HG03025 (cell line): ENCODE measurements at regions not wholly inside any gene's neighbourhood (a gene's known extent, or its start where the extent isn't known, plus 50 kb on each side); places are given as distances from the start of the nearest gene placed in this dataset.

ENCODE experiments used
- ATAC-seq: cut with Tn5 transposase; IDR thresholded peaks from one replicate; pipeline ENCODE4 v1.9.1; 2021; ENCODE audit warnings: mild to moderate bottlenecking, moderate library complexity; ENCODE audit not compliant: unreplicated experiment, low FRiP score

DNA sequence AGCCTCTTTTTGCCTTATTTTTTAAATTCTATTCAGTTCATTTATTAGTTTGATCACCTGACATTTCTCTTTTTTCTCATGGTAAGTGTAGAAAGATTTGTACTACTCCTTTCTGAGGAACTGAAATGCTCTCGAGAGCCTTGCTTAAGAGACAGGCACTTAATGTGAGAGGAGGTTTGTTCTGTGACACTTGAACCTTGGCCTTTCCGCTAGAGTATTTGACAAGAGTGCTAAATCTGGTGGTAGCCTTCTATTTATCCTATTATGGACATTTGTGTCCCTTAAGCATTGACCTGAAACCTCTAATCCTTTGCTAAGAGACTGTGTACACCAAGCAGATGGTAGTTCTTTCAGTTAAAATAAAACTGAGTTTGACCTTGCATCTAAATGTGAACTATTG is 805.0 kb upstream of the PTPRD start:
- no peak for ATAC-seq

DNA sequence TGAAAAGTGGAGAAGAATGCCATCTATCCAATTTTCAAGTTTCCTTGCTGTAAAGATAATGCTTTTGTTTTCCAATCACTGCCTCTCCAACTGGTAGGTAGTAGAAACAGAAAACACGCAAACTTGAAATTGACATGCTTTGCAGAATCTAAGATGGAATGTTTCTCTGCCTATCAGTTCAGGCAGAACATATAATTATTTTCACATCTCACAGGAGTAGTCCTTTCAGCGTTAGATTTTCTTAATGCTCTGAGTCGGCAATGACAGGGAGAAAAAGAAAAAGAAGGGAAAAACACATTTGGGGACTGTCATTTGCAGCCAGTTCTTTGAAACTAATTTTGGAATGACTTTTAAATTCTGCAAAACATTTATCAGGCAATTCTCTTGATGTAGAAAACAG is 818.7 kb upstream of the PTPRD start:
- ATAC-seq, result no peak

DNA sequence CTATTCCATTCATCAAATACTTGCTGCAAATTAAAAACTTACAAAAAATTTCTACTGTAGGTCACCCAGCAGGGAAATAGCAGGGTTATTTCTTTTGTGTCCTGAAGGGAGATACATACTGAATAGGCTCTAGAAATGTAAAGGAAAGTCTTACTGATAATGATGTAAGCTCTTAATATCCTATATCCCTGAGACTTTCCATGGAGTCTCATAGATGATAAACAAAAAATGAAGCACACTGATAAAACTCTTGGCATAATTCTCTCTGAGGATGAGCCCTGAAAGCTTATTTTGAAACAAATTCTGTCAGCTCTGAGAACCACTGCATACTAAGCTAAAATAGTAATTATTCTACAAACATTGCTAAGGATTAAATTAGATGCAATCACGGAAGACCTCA is 819.6 kb upstream of the PTPRD start:
- ATAC-seq, result no peak

DNA sequence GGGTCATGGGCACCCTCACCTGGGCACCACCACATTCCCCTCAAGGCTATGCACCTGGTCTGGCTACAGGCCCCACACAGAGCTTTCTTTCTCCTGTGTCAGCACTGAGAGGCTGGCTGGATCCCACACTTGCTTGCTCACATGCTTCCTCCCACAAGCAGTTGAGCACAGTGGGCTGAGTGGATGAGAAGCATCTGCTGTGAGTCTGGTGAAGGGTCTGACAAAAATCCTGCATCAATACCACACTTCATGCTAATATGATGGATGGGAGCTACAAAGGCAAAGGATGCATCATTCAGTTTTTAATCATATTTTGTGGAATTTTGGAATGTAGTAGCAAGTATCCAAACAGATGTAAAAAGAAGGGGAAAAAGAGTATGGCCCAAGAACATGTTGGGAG is 830.8 kb upstream of the PTPRD start:
- no peak for ATAC-seq

DNA sequence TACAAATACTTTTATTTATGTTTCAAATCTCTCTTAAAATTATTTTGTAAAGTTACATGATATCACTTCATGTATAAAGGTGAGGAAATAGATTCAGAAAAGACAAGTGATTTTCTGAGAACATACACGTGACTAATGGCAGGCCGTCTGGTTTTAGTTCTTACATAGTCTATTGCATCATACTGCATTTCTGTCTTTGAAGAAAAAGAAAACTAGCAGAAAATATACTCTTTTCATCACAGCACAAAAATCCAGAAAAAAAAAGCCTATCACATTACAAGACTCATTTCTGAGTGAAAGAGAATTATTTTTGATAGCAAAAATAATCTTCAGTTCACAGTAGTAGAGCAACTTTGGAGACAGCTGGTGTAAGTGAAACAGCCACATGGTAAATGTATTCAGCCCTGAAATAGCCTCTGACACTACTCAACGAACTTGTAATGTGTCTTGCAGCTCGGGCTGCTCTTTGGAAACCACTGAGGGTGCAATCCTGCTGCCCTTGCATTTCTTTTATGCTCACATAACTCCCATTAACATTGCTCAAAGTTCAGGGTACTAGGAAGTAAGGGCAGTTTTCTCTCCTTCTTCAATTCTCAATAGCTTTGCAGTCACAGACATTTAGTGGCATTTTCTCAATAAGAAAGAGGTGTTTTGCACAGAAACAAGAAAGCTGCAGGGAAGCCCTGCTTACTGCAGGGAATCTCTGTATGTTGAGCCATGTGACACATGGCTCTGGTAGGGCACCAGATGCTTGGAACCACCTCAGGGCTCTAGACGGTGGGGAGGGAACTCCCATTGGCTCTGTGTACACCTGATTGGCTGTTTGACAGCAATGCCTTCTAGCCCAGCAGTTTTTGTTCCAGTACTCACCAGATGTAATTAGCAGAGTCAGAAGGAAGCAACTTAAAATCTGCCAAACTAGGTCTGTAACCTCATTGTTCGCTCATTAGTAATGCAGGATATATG is 845.3 kb upstream of the PTPRD start:
- ATAC-seq, result no peak

DNA sequence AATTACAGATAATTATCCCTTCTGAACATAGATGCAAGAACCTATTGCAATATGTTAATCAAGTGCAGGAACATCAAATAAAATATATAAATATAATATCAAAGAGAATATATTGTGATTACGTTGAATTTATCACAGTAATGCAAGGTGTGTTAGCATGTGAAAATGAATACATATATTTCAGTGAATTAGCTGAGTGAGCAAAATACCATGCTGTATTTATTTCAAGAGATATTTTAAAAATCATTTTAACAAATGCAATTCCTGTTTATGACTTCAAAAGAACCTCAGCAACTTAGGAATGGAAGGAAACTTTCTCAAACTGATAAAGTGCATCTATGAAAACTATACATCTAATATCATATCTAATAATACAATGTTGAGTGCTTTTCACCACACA is 856.9 kb upstream of the PTPRD start:
- ATAC-seq, result no peak

DNA sequence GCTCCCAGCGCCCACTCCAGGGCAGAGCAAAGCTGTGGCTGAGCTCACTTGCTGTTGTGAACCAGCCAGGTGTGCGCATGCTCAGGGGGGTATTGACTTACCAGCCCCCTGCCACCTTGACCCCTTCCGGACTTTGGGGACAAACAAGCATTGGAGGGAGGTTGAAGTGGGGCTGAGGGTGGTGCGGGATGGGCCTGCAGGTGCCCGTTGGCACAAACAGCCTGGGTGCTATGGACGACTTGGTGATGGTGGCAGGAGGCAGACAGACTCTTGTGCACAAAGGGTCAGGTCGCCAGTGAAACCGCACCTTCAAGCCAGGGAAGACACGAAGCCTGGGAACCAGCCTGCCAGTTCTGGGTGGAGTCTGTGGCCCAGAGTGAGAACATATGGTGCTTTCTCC is 858.5 kb upstream of the PTPRD start:
- ATAC-seq, result no peak

DNA sequence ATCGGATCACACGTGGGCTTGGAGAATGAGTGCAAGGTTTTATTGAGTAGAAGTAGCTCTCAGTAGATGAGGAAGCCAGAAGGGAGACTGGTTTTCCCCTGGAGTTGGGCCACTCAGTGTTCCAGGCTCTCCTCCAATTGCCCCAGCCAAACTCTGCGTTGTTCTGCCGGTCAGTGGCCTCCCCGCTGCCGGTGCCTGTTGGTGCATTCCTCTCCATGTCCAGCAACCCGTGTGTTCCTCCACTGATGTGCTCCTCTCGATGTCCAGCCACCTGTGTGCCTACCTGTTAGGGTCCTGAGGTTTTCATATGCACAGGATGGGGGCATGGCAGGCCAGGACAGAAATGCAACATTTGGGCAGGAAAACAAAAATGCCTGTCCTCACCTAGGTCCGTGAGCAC is 888.0 kb upstream of the PTPRD start:
- ATAC-seq, result no peak

DNA sequence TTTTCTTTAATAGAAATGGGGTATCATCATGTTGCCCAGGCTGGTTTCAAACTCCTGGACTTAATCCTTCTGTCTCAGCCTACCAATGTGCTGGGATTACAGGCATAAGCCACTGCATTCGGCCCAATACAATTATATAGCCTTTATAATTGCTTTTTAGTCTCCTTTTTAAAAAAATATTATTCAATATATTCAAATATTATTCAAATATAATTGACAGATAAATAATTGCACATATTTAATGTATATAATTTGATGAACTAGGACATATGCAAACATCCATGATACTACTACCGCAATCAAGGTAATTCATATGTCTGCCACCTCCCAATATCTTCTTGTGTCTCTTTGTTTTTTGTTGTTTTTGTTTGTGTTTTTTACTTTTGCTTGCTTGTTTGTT is 894.2 kb upstream of the PTPRD start:
- ATAC-seq, result no peak

DNA sequence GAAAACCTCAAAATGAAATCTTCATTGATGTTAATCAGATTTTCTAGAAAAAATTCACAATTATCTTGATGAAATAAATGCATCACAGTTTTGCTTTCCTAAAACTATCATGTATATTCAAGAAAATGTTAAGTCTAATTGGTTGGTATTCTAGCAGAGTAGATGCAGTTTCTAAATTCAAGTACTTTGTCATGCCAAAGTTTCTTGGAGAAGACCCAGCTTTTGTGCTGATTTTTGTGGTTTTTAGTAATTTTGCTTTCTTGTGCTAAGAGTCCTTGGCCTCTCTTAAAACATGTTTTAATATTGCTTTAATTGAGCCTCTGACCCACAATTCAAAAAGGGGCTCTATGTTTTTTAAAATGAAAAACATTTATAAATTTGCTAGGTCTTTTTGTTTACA is 924.8 kb upstream of the PTPRD start:
- no peak for ATAC-seq

DNA sequence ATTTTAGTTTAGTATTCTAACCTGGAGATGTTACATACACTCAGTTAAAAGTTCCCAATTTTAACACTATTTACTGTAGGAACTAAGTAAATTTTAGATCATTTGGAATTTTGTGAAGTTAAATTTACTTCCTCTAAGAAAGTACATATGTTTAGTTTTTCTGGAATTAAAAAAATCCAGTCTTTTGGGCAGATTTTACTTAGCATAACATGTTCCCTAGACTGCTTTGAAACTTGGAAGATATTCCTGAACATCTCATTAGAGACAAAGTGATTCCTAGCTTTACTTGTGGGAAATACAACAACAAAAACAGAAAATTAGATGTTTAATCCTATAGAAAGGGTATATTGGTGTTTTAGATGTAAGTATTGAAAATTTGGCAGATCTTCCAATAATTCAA is 930.0 kb upstream of the PTPRD start:
- ATAC-seq, result no peak

DNA sequence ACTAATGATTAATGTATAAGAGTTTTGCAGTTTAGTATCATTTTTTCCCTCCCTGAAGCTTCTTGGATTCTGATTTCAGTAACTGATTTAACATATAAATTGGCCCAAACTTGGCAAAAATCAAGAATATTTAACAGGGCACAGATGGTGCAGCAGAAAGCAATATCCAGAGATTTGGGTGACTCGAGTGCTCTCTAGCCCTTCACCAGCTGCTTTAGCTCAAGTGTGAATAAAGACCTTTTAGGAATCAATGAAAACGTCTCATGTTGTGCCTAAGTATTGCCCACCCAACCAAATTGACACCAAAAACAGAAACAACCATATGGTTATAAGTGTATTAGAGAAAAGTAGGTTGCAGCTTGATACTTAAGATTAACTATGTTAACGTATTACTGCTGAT is 933.4 kb upstream of the PTPRD start:
- ATAC-seq, result no peak

DNA sequence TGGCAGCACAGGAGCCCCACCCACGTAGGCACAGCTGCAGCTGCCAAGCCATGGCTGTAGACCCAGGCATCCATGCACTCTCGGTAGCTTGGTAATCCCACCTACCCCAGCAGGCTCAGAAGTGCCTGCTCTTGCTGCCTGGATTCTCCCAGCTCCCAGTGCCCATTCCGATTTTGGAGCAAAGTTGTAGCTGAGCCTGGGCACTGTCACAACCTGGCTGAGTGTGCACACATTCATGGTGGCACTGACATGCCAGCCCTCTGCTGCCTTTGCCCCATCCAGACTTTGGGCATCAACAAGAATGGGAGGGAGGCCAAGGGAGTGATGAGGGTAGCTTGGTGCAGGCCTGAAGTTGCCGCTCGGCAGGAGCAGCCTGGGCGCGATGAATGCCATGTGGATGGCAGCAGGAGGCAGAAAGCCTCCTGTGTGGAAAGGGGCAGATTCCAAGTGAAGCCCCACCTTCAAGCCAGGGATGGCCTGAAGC is 936.6 kb upstream of the PTPRD start:
- ATAC-seq, result no peak

DNA sequence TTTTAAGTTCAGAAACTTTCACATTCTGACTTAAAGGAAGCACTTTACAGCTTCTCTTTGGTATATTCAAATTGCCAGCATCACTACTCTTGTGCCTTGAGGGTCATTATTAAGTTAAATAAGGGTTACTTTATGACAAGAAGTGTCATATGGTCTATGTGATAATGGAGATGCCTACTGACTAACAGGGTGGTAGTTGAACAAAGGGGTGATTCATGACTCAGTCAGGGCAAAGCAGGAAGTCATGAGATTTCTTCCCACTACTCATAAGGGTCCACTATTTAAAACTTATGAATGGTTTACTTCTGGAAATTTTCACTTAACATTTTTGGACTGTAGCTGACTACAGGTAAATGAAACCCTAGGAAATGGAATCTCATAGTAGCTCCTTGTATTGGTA is 938.3 kb upstream of the PTPRD start:
- no peak for ATAC-seq

DNA sequence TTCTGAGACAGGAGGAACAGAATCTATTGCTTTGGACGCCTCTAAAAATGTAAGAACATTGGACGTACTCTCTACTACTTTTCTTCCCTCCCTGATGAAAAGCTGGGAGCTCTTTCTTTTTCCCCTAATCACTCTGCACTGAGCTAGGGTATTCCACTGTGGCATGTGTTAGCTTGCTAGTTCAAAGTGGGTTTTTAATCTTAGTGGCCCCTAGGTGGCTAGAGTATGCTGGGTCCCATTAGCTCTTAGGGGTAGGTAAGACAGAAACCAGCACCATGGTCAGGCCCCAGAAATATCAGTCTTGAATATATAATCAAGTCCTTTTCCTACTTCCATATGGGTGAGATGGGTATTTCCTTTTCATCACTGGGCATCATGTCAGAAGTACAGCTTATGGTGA is 945.2 kb upstream of the PTPRD start:
- no peak for ATAC-seq

DNA sequence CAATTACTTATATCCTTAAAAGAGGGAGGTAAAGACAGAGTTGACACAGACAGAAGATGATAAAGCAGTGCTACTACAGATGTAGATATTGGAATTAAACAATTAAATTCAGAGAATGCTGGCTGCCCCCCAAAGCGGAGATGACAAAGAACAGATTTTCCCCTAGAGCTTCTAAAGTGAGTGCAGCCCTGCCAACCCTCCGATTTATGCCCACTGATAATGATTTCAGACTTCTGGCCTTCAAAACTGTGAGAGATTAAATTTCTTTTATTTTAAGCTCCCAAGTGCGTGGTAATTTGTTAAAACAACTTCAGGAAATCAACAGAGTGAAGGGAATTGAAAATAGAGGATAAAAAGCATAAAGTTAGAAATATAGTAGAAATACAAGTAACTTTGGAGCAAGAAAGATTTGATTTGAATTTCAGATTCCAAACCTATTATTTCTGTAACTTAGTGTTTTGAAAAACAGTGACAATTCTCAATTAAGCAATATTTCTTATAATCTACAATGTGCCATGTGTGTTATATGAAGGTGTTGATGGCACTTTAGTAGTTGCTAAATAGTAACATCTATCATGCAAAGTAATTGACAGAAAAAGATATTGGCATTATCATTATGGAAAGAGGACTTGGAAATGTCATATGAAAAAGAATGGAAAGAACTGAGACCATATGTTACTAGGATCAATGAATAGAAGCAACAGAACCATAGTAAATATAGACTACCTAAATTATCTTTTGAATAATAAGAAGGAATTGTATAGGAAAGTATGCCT is 946.4 kb upstream of the PTPRD start:
- no peak for ATAC-seq

DNA sequence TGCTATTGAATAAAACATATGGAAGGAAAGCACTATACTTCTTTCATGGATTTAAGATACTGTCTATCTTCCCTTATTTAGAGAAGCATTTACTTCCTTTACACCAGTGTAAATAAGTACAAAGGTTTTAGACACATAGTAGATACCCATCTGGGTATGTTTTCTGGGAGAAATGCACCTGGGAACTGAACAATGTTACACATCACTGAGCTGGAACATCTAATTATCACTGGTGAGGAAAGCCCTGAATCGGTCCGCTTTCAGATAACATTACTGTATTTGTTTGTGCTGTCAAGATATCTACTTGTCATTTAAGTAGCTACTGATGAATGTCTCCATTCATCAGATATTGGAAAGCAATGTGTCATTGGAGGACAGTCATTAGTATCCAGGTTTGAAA is 964.7 kb upstream of the PTPRD start:
- ATAC-seq, result no peak

DNA sequence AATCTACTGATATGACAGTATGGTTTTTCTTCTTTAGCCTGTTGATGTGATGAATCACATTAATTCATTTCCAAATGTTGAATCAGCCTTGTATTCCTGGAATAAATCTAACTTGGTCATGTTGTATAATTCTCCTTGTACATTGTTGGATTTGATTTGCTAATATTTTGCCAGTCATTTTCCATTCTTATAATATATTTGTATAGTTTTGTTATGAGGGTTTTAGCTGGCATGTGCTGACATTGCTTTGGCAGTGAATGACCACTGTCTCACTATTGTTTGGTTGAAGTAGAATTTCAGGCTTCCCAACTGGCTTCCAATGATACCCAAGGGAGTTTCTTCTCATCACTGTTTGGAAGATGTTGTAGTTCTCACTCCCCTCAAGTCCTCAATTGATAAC is 983.0 kb upstream of the PTPRD start:
- ATAC-seq, result no peak

DNA sequence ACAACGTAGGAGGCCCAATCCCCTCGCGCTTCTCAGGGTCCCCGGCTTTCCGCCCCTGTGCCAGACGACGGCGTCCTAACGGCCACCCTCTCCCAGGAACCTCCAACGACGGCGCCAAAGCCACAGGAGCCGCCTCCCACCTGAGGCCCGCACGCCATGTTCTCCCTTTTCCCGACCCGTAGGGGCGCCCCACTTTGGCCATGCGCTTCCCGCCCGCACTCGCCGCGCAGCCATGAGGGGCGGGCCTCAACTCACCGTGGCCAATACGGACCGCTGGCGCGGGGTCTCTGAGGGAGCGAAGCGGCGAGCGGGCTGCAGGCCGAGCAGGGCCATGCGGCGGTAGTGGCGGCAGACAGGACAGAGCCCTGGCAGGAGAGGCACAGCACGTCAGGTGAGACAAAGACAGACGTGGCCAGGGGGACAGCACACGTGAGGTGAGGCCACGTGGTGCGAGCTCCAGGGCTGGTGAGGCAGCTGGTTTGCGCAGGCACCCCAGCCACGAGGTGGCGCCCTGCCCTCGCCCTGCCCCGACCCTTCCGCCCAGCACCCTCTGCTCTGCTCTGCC is 1005.5 kb upstream of the PTPRD start:
- no peak for ATAC-seq

DNA sequence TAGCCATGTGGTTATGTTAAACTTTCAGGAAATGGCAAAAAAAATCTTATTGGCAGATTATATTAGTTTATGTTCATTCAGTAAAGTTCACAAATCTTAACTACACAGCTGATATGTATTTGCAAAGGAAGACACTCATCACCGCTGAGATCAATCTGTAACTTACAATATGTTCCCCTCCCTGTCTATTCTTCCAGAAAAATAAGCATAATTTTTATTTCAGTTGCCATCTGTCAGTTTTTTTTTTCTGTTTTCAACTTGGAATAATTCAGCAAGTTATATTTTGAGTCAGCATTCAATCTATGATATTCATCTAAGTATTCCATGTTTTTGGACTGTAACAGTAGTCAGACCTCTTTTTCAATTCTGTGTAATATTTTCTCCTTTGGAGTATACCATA is 1019.9 kb upstream of the PTPRD start:
- no peak for ATAC-seq

DNA sequence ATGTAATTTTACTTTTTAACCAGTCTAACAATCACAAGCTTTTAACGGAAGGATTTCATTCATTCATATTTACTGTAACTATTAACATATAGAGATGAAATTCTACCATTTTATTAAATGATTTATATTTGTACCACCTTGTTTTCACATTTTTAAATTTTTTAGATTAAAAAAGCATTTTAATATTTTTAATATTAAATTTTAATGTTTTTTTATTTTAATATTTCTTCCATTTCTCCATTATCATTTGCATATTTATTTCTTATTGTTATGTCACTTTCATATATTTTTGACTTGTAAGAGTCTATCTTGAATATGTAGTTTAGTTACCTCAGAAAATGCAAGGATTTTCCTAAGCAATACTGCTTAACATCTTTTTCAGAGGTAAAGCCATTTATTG is 1034.0 kb upstream of the PTPRD start:
- no peak for ATAC-seq
